ENCODE measurements at regions not wholly inside any gene's neighbourhood (a gene's known extent, or its start where the extent isn't known, plus 50 kb on each side); places are given as distances from the start of the nearest gene placed in this dataset.

- no peak for DNase-seq (ENCODE audit: extremely low spot score)
- ChIA-PET POLR2A (no interaction called here), CTCF (no interaction called here)
- TF ChIP-seq NFRKB (IDR thresholded peaks at IDR 0.05) (no peak), HDGF (IDR thresholded peaks at IDR 0.05; ENCODE audit: borderline replicate concordance) (no peak), SP1 (IDR thresholded peaks at IDR 0.05) (no peak), PKNOX1 (IDR thresholded peaks at IDR 0.05) (no peak), L3MBTL2 (conservative IDR thresholded peaks at IDR 0.05) (no peak), BHLHE40 (IDR thresholded peaks at IDR 0.05; ENCODE audit: borderline replicate concordance) (no peak), ELF4 (IDR thresholded peaks at IDR 0.05) (no peak), FOXA1 (IDR thresholded peaks at IDR 0.05) (no peak), ARNT (IDR thresholded peaks at IDR 0.05) (no peak)
Measured at GRCh38 chr3:20846066-20846465, 660.1 kb upstream of the SGO1 start.

- CTCF ChIA-PET: no interaction called here
- POLR2A ChIA-PET: no interaction called here
- TF ChIP-seq SUZ12 (IDR thresholded peaks at IDR 0.05): no peak
- no peak for TF ChIP-seq SP1 (IDR thresholded peaks at IDR 0.05)
- TF ChIP-seq TARDBP (IDR thresholded peaks at IDR 0.05): no peak
- no peak for TF ChIP-seq ELF4 (IDR thresholded peaks at IDR 0.05)
- TF ChIP-seq PKNOX1 (IDR thresholded peaks at IDR 0.05): no peak
- no peak for TF ChIP-seq BHLHE40 (IDR thresholded peaks at IDR 0.05; ENCODE audit: borderline replicate concordance)
- TF ChIP-seq ARNT (IDR thresholded peaks at IDR 0.05): no peak
- no peak for TF ChIP-seq HDGF (IDR thresholded peaks at IDR 0.05; ENCODE audit: borderline replicate concordance)
- TF ChIP-seq FOXK2 (IDR thresholded peaks at IDR 0.05): no peak
- no peak for TF ChIP-seq NFRKB (IDR thresholded peaks at IDR 0.05)
- TF ChIP-seq FOXM1 (IDR thresholded peaks at IDR 0.05; ENCODE audit: borderline replicate concordance): no peak
- no peak for DNase-seq (ENCODE audit: extremely low spot score)
Measured at GRCh38 chr3:20844851-20845250, 658.8 kb upstream of the SGO1 start.

- CTCF ChIA-PET: no interaction called here
- POLR2A ChIA-PET: no interaction called here
- no peak for DNase-seq (ENCODE audit: extremely low spot score)
- TF ChIP-seq HDGF (IDR thresholded peaks at IDR 0.05; ENCODE audit: borderline replicate concordance) (no peak), PKNOX1 (IDR thresholded peaks at IDR 0.05) (no peak), FOXA1 (IDR thresholded peaks at IDR 0.05) (no peak), ARNT (IDR thresholded peaks at IDR 0.05) (no peak), L3MBTL2 (conservative IDR thresholded peaks at IDR 0.05) (no peak), TARDBP (IDR thresholded peaks at IDR 0.05) (no peak), FOXK2 (IDR thresholded peaks at IDR 0.05) (no peak), ZNF384 (IDR thresholded peaks at IDR 0.05) (no peak)
Measured at GRCh38 chr3:20842594-20843436, 656.8 kb upstream of the SGO1 start.

- no peak for TF ChIP-seq ELF4 (IDR thresholded peaks at IDR 0.05)
- no peak for TF ChIP-seq FOXA1 (IDR thresholded peaks at IDR 0.05)
- TF ChIP-seq HDGF (IDR thresholded peaks at IDR 0.05; ENCODE audit: borderline replicate concordance): no peak
- no peak for TF ChIP-seq PKNOX1 (IDR thresholded peaks at IDR 0.05)
- no peak for TF ChIP-seq ARNT (IDR thresholded peaks at IDR 0.05)
- no peak for TF ChIP-seq BHLHE40 (IDR thresholded peaks at IDR 0.05; ENCODE audit: borderline replicate concordance)
- no peak for TF ChIP-seq L3MBTL2 (conservative IDR thresholded peaks at IDR 0.05)
- TF ChIP-seq SP1 (IDR thresholded peaks at IDR 0.05): no peak
- no peak for TF ChIP-seq FOXK2 (IDR thresholded peaks at IDR 0.05)
- no peak for TF ChIP-seq LEF1 (IDR thresholded peaks at IDR 0.05; ENCODE audit: borderline replicate concordance)
- no peak for TF ChIP-seq SUZ12 (IDR thresholded peaks at IDR 0.05)
- no peak for TF ChIP-seq CTBP1 (IDR thresholded peaks at IDR 0.05; ENCODE audit: borderline replicate concordance)
- TF ChIP-seq ZNF384 (IDR thresholded peaks at IDR 0.05): no peak
- TF ChIP-seq NFRKB (IDR thresholded peaks at IDR 0.05): no peak
- no peak for TF ChIP-seq FOXM1 (IDR thresholded peaks at IDR 0.05; ENCODE audit: borderline replicate concordance)
- no peak for TF ChIP-seq TARDBP (IDR thresholded peaks at IDR 0.05)
- no peak for DNase-seq (ENCODE audit: extremely low spot score)
- CTCF ChIA-PET: no interaction called here
- POLR2A ChIA-PET: no interaction called here
Measured at GRCh38 chr3:20842002-20842401, 656.0 kb upstream of the SGO1 start.

GRCh38 chr3:20837676-20838302 is 651.8 kb upstream of the SGO1 start:
- ChIA-PET CTCF (no interaction called here), POLR2A (no interaction called here)
- TF ChIP-seq LEF1 (IDR thresholded peaks at IDR 0.05; ENCODE audit: borderline replicate concordance) (no peak), FOXM1 (IDR thresholded peaks at IDR 0.05; ENCODE audit: borderline replicate concordance) (no peak), L3MBTL2 (conservative IDR thresholded peaks at IDR 0.05) (no peak), FOXA1 (IDR thresholded peaks at IDR 0.05) (no peak), ARNT (IDR thresholded peaks at IDR 0.05) (no peak), SP1 (IDR thresholded peaks at IDR 0.05) (no peak), FOXK2 (IDR thresholded peaks at IDR 0.05) (no peak), BHLHE40 (IDR thresholded peaks at IDR 0.05; ENCODE audit: borderline replicate concordance) (no peak), ELF4 (IDR thresholded peaks at IDR 0.05) (no peak), TARDBP (IDR thresholded peaks at IDR 0.05) (no peak), ZNF384 (IDR thresholded peaks at IDR 0.05) (no peak), HDGF (IDR thresholded peaks at IDR 0.05; ENCODE audit: borderline replicate concordance) (no peak), PKNOX1 (IDR thresholded peaks at IDR 0.05) (no peak)
- no peak for DNase-seq (ENCODE audit: extremely low spot score)

Data from HEK293T (cell line).